H54 (cell line): ENCODE measurements at regions not wholly inside any gene's neighbourhood (a gene's known extent, or its start where the extent isn't known, plus 50 kb on each side); places are given as distances from the start of the nearest gene placed in this dataset.

ENCODE experiments used
- DNase-seq: peaks from one replicate; pipeline ENCODE4 v3.0.0; 2011; ENCODE audit warnings: low spot score, mixed read lengths; ENCODE audit not compliant: insufficient read length
- FAIRE-seq: peaks from 3 replicates; lab custom pipeline; 2011; peaks lifted over from hg19 to GRCh38; lab: Jason Lieb, UNC
- POLR2A ChIP-seq: IDR thresholded peaks from 2 replicates; pipeline ENCODE4 v1.6.1; 2011; ENCODE audit warnings: low read depth, mild to moderate bottlenecking, low read length

GRCh38 chr3:95939235-95939809 is 875.1 kb upstream of the EPHA6 start:
- DNase-seq = no peak
- FAIRE-seq = no peak
- TF ChIP-seq POLR2A = no peak

DNA sequence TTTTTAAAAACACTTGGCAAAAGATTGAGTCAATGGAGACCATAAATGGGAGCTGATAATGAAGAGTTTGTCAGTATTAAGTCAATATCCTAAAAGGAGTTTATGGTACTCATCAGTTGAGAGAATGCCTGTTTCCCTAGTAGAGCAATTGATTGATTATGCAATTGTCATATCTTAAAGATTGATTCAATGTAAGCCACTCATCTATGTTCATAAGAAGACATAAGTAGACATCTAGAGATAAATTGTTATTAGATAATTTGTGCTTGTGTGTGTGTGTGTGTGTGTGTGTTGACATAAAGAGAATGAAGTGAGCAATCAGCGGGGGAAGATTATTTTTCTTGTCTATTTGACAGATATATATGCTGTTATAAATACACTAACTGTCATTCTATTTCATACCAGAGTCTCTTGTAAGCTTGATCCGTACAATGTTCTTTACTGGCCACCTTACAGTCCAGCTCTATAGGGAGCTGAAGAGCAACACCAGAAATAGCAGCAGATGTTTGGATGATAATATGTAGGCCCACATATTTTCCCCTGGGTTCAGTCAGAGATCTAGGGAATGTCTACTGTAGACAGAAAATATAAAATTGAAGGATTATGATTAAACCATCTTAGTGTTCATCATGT is 848.6 kb upstream of the EPHA6 start:
- TF ChIP-seq POLR2A = no peak
- DNase-seq (no peak), FAIRE-seq (no peak)

DNA sequence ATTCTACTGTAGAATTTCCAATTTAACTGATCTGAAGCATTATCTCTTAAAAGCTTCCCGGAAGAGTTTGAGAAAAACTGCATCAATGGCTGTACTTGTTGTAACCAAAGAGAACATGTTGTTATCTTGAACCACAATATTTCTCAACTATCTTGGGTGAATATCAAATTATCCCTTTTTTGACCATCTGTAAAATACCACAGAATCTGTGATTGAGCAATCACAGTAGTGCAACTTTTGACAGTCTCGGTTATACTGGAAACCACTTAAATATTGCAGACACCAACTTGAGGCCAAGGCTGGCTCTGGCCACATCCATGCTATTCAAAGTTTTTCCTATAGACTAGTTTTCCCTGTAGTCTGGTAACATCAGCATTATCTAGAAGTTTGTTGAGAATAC is 842.8 kb upstream of the EPHA6 start:
- DNase-seq = no peak
- no peak for FAIRE-seq
- TF ChIP-seq POLR2A = no peak

DNA sequence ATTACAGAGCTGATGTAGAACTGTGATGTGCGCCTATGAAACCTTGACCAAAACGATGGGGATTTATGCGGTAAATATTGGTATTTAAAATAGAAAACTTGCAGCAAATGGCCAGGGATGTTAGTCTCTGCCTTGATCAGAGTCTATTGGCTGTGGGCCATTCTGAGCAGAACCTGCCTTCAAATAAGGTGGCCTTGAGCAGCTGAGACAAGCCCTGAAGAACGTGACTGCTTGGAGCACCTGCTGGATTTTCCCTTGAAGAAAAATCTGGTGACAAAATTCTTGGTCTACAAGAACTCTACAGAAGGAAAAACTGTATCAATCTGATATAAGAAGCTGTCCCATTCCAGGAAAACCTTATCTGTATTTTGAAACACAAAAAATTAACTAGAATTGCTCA is 820.1 kb upstream of the EPHA6 start:
- FAIRE-seq (no peak), DNase-seq (no peak)

GRCh38 chr3:96000966-96001365 is 813.4 kb upstream of the EPHA6 start:
- TF ChIP-seq POLR2A = no peak
- FAIRE-seq (no peak), DNase-seq (no peak)

More for the DNA sequence above, 820.1 kb upstream of the EPHA6 start:
- TF ChIP-seq POLR2A = no peak

- no peak for FAIRE-seq
- no peak for DNase-seq
These were observed 806.7 kb upstream of the EPHA6 start for GRCh38 chr3:96007650-96008195.

DNA sequence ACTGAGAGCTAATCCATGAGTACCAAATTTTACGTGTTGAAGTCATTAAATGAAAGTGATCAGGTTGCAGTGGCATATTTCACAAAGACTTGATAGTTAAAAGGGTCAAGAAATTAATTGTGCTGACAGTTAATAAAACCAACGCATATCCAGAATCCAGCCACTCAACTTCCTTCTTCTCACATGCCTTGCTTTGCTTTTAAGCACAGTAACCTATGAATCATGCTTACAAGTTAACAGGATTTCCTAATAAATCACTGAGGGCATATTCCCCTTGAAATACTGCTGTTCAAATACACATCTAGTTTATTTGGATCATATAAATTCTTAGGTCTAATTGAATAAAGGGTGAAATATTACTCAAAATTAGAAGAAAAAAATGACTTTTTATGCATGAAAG is 801.5 kb upstream of the EPHA6 start:
- FAIRE-seq (no peak), DNase-seq (no peak)
- TF ChIP-seq POLR2A = no peak

More at GRCh38 chr3:96007650-96008195, 806.7 kb upstream of the EPHA6 start:
- no peak for TF ChIP-seq POLR2A

DNA sequence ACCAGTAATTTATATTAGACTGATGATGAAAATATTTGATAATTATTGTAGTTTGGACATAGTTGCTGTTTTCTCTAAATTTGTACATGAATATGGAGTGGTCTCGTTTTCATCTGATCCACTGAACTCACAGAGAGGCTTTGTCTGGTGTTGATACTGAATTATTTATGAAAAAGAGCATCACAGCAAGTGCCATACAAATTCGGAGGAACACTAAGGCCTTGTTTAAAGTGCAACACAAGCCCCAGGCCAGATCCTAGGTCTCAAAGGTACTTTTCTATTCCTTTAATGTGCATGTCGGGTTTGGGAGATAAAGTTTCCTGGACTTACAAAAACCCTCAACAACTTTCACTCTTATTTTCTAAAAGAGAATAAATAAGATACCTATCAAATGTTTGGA is 796.8 kb upstream of the EPHA6 start:
- FAIRE-seq (no peak), DNase-seq (no peak)
- no peak for TF ChIP-seq POLR2A

DNA sequence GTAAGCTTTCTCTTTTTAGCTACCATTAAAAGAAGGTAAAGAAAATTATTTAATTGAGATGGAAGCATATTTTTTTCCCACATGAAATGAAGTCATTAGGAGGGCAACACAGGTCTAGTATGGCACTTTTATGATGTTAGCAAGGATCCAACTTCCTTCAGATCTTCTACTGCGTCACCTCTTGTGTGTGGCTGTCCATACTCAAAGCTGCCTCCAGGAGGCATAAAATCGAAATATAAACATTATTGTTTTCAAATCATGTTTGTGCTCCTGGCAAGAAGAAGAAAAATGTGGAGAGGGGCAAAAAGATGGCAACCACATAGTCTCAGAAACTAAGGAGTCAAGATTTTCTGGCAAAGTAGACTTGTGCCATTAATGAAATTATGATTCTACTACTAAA is 791.7 kb upstream of the EPHA6 start:
- no peak for TF ChIP-seq POLR2A
- FAIRE-seq = no peak
- no peak for DNase-seq

- TF ChIP-seq POLR2A = no peak
- FAIRE-seq (no peak), DNase-seq (no peak)
These were observed 786.7 kb upstream of the EPHA6 start for GRCh38 chr3:96027718-96028117.

DNA sequence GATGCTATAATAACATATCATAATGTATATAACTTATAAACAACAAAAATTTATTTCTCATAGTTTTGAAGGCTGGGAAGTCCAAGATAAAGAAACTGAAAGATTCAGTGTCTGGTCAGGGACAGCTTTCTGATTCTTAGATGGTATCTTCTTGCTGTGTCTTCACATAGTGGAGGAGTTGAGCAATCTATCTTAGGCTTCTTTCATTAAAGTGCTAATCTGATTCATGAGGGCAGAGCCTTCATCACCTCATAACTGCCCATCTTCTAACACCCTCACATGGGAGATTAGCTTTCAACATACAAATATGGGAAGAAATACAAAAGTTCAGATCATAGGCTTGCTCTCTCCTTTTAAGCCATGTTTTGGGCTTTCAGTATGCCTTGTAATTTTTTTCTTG is 774.8 kb upstream of the EPHA6 start:
- TF ChIP-seq POLR2A = no peak
- FAIRE-seq (no peak), DNase-seq (no peak)

GRCh38 chr3:96059301-96059700 is 755.1 kb upstream of the EPHA6 start:
- FAIRE-seq = no peak
- no peak for DNase-seq
- TF ChIP-seq POLR2A = no peak

GRCh38 chr3:96069065-96069464 is 745.3 kb upstream of the EPHA6 start:
- FAIRE-seq (no peak), DNase-seq (no peak)
- TF ChIP-seq POLR2A = no peak

- DNase-seq = no peak
- TF ChIP-seq POLR2A = no peak
- no peak for FAIRE-seq
These were observed 743.7 kb upstream of the EPHA6 start for GRCh38 chr3:96070678-96071077.

GRCh38 chr3:96071097-96071496 is 743.3 kb upstream of the EPHA6 start:
- FAIRE-seq (no peak), DNase-seq (no peak)
- no peak for TF ChIP-seq POLR2A

- no peak for TF ChIP-seq POLR2A
- no peak for FAIRE-seq
- no peak for DNase-seq
These were observed 742.2 kb upstream of the EPHA6 start for GRCh38 chr3:96072226-96072625.
